ENCODE measurements at regions not wholly inside any gene's neighbourhood (a gene's known extent, or its start where the extent isn't known, plus 50 kb on each side); places are given as distances from the start of the nearest gene placed in this dataset.

GRCh38 chr2:155100261-155100660 is 401.8 kb downstream of the KCNJ3 start:
- TF ChIP-seq CTCF (IDR thresholded peaks at IDR 0.05 in 4 of 5, conservative IDR thresholded peaks at IDR 0.05 in 1 of 5) = no peak
- no peak for TF ChIP-seq POLR2A (IDR thresholded peaks at IDR 0.05)
